ENCODE measurements at regions not wholly inside any gene's neighbourhood (a gene's known extent, or its start where the extent isn't known, plus 50 kb on each side); places are given as distances from the start of the nearest gene placed in this dataset.

- CTCF ChIA-PET, result no interaction called here
- POLR2A ChIA-PET, result no interaction called here
- H3K27ac ChIP-seq (ENCODE audit: extremely low read depth, low read depth, low read length), result no peak overlapping the region
- no peaks in the 10 kb centered on the region for H3K9me3 ChIP-seq (ENCODE audit: control insufficient read depth, insufficient read depth, low read depth, low read length)
- H3K36me3 ChIP-seq (ENCODE audit: control insufficient read depth in 2 of 2, insufficient read depth in 1 of 2, low read length in 2 of 2), result no peaks in the 10 kb centered on the region
- TF ChIP-seq ZNF426 (tag by site-specific recombination; IDR thresholded peaks at IDR 0.05), result no peak
- no peak for TF ChIP-seq ZNF701 (tag by site-specific recombination; IDR thresholded peaks at IDR 0.05)
- no peak for TF ChIP-seq ZNF521 (tag by site-specific recombination; IDR thresholded peaks at IDR 0.05)
- no peak for TF ChIP-seq ZNF530 (tag by site-specific recombination; IDR thresholded peaks at IDR 0.05; ENCODE audit: low read depth)
- no peak for TF ChIP-seq ZNF830 (tag by site-specific recombination; IDR thresholded peaks at IDR 0.05; ENCODE audit: low read depth)
- no peak for TF ChIP-seq ZNF548 (tag by site-specific recombination; IDR thresholded peaks at IDR 0.05)
- no peak for TF ChIP-seq ZSCAN5A (tag by site-specific recombination; IDR thresholded peaks at IDR 0.05)
- no peak for TF ChIP-seq ZBTB1 (tag by site-specific recombination; IDR thresholded peaks at IDR 0.05)
- no peak for TF ChIP-seq GLIS1 (tag by site-specific recombination; IDR thresholded peaks at IDR 0.05)
- no peak for TF ChIP-seq ZNF114 (tag by site-specific recombination; IDR thresholded peaks at IDR 0.05)
- TF ChIP-seq PRDM1 (tag by site-specific recombination; IDR thresholded peaks at IDR 0.05), result no peak
- no peak for TF ChIP-seq SP7 (tag by site-specific recombination; IDR thresholded peaks at IDR 0.05)
- no peak for TF ChIP-seq ZBTB11 (tag by site-specific recombination; conservative IDR thresholded peaks at IDR 0.05; ENCODE audit: low read depth)
- no peak for TF ChIP-seq ZNF223 (tag by site-specific recombination; IDR thresholded peaks at IDR 0.05)
- no peak overlapping the region for H3K4me3 ChIP-seq (ENCODE audit: low read depth, low read length)
- H3K4me1 ChIP-seq (ENCODE audit: control insufficient read depth, insufficient read depth, low read length), result no peaks in the 10 kb centered on the region
Measured at GRCh38 chr4:163866728-163867315, 372.3 kb downstream of the TMA16 start.

- Histone ChIP-seq H3K4me1 (ENCODE audit: control insufficient read depth, insufficient read depth, low read length) (no peaks in the 10 kb centered on the region), H3K36me3 (ENCODE audit: control insufficient read depth in 2 of 2, insufficient read depth in 1 of 2, low read length in 2 of 2) (no peaks in the 10 kb centered on the region), H3K9me3 (ENCODE audit: control insufficient read depth, insufficient read depth, low read depth, low read length) (no peaks in the 10 kb centered on the region), H3K4me3 (ENCODE audit: low read depth, low read length) (no peak overlapping the region), H3K27ac (ENCODE audit: extremely low read depth, low read depth, low read length) (no peak overlapping the region)
- POLR2A ChIA-PET, result no interaction called here
- CTCF ChIA-PET, result no interaction called here
- TF ChIP-seq ZNF175 (tag by site-specific recombination; IDR thresholded peaks at IDR 0.05) (no peak), ZSCAN4 (tag by site-specific recombination; IDR thresholded peaks at IDR 0.05) (no peak), ZBTB10 (tag by site-specific recombination; IDR thresholded peaks at IDR 0.05) (no peak), ELK4 (IDR thresholded peaks at IDR 0.05; ENCODE audit: borderline replicate concordance, low read depth, low read length) (no peak), ZNF561 (tag by site-specific recombination; IDR thresholded peaks at IDR 0.05; ENCODE audit: borderline replicate concordance) (no peak), KLF10 (tag by site-specific recombination; IDR thresholded peaks at IDR 0.05) (no peak), ZNF292 (tag by site-specific recombination; IDR thresholded peaks at IDR 0.05; ENCODE audit: borderline replicate concordance, low read depth) (no peak), ZNF19 (tag by site-specific recombination; IDR thresholded peaks at IDR 0.05; ENCODE audit: low read depth) (no peak), ZNF654 (tag by site-specific recombination; IDR thresholded peaks at IDR 0.05; ENCODE audit: low read depth) (no peak), ZNF354C (tag by site-specific recombination; IDR thresholded peaks at IDR 0.05; ENCODE audit: borderline replicate concordance, low read depth) (no peak), ZNF394 (tag by site-specific recombination; IDR thresholded peaks at IDR 0.05; ENCODE audit: borderline replicate concordance) (no peak), MEIS1 (CRISPR knock-in tag; IDR thresholded peaks at IDR 0.05; ENCODE audit: borderline replicate concordance) (no peak)
Measured at GRCh38 chr4:163868445-163868844, 374.0 kb downstream of the TMA16 start.
